Psoas muscle (tissue), 7 donors: ENCODE measurements at regions not wholly inside any gene's neighbourhood (a gene's known extent, or its start where the extent isn't known, plus 50 kb on each side); places are given as distances from the start of the nearest gene placed in this dataset.
"Not testable (repeated sequence)": the region's sequence is repeated elsewhere in the genome, so short reads cannot be mapped to it uniquely, and the experiment has no call there.

Experiments
- ATAC-seq, 4 donors: fragments of 200-7000 bp; cut with Tn5 transposase; one replicate each; pipeline ENCODE4 v1.9.1; 2020; ENCODE audit warnings: moderate library complexity in 3 of 4, mild to moderate bottlenecking in 2 of 4
- DNase-seq, 2 donors: peaks; one replicate each; pipeline ENCODE4 v3.0.0-alpha.2; 2020
- H3K27ac ChIP-seq: fragments of 200-600 bp; one replicate; pipeline ENCODE4 v1.8.0; 2022
- H3K27me3 ChIP-seq, 3 donors: fragments of 200-600 bp in 1 of 3; one replicate each; pipeline versions ENCODE4 v1.6.1 to v1.8.0; 2013 to 2022; ENCODE audit warnings: low read length in 2 of 3, mild to moderate bottlenecking in 2 of 3, moderate library complexity in 1 of 3; ENCODE audit not compliant: insufficient read depth in 3 of 3
- H3K36me3 ChIP-seq, 2 donors: fragments of 200-600 bp in 1 of 2; one replicate each; pipeline versions ENCODE4 v1.6.1 to v1.8.0; 2013 to 2022; ENCODE audit warnings: low read depth in 1 of 2, mild to moderate bottlenecking in 1 of 2, moderate library complexity in 1 of 2; ENCODE audit not compliant: insufficient read depth in 1 of 2
- H3K4me1 ChIP-seq: fragments of 200-600 bp; one replicate; pipeline ENCODE4 v1.8.0; 2022
- H3K4me3 ChIP-seq: fragments of 200-600 bp; one replicate; pipeline ENCODE4 v1.8.0; 2022; ENCODE audit warnings: mild to moderate bottlenecking
- H3K9me3 ChIP-seq: fragments of 200-600 bp; one replicate; pipeline ENCODE4 v1.8.0; 2022
- WGBS, 3 donors: extraction: QIAGEN DNeasy Blood & Tissue Kit; methylation state at CpG; one replicate each; pipeline versions ENCODE4 v1.1.6 to v1.1.7; 2013; 5-methylcytosine and 5-hydroxymethylcytosine counted together
- intact Hi-C, 2 donors: fragments of 100-400 bp; cut with DNase I; formaldehyde crosslinking; loops; one replicate each; pipeline versions ENCODE4 v1.11.0 to v1.14.2; 2022
- donor health status: healthy with polysubstance abuse.
- donor health status: DM: no; HTN: no; CAD: no; lungs with moderate emphysema.
- donor health status: Bipolar disorder and iron deficiency.
- donor health status: healthy.
- donor health status: DM: yes; HTN: yes; CAD: no.
- donor health status: DM: no; HTN: no; CAD: no.
- donor health status: DM: yes; HTN: yes; CAD: no.

- not testable (repeated sequence) for ATAC-seq
These were observed 138.3 kb downstream of the SYT15 start for GRCh38 chr10:46717264-46717663.

GRCh38 chr10:46718014-46718413 is 139.1 kb downstream of the SYT15 start:
- DNase-seq, ATAC-seq, H3K4me3 ChIP-seq, H3K9me3 ChIP-seq, H3K27ac ChIP-seq, H3K4me1 ChIP-seq, H3K36me3 ChIP-seq, H3K27me3 ChIP-seq, intact Hi-C loops: not testable (repeated sequence)
- WGBS, 3 donors: 82 to 91% (median 87%) methylated on average over 3 of the region's 3 CpGs

More at GRCh38 chr10:46717264-46717663, 138.3 kb downstream of the SYT15 start:
- H3K4me1 ChIP-seq, intact Hi-C loops, DNase-seq, H3K36me3 ChIP-seq, H3K4me3 ChIP-seq, H3K27ac ChIP-seq, H3K27me3 ChIP-seq, H3K9me3 ChIP-seq: not testable (repeated sequence)

- H3K4me1 ChIP-seq, intact Hi-C loops, H3K27ac ChIP-seq, H3K36me3 ChIP-seq, H3K27me3 ChIP-seq, DNase-seq, H3K4me3 ChIP-seq, H3K9me3 ChIP-seq, ATAC-seq: not testable (repeated sequence)
- WGBS, 3 donors: no CpG with 5 or more reads among the region's 1 CpG
These were observed 141.5 kb downstream of the SYT15 start for GRCh38 chr10:46720386-46720785.

- H3K27ac ChIP-seq, H3K9me3 ChIP-seq, H3K4me1 ChIP-seq, H3K36me3 ChIP-seq, H3K27me3 ChIP-seq, DNase-seq, ATAC-seq, intact Hi-C loops, H3K4me3 ChIP-seq: not testable (repeated sequence)
- 80 to 85% (median 81%) methylated on average over 4 of the region's 4 CpGs for WGBS, 3 donors
These were observed 142.0 kb downstream of the SYT15 start for GRCh38 chr10:46720811-46721518.

- H3K27ac ChIP-seq, H3K9me3 ChIP-seq, intact Hi-C loops, ATAC-seq, H3K36me3 ChIP-seq, H3K27me3 ChIP-seq, H3K4me1 ChIP-seq, DNase-seq, H3K4me3 ChIP-seq: not testable (repeated sequence)
- 76 to 78% (median 76%) methylated on average over 3 of the region's 3 CpGs for WGBS, 3 donors
These were observed 145.3 kb downstream of the SYT15 start for GRCh38 chr10:46724258-46724657.

- intact Hi-C loops, H3K36me3 ChIP-seq, H3K9me3 ChIP-seq, H3K27ac ChIP-seq, H3K4me1 ChIP-seq, DNase-seq, H3K4me3 ChIP-seq, H3K27me3 ChIP-seq, ATAC-seq: not testable (repeated sequence)
These were observed 149.4 kb downstream of the SYT15 start for GRCh38 chr10:46728359-46728758.

- intact Hi-C loops, H3K4me3 ChIP-seq, H3K9me3 ChIP-seq, ATAC-seq, H3K27ac ChIP-seq, H3K4me1 ChIP-seq, H3K36me3 ChIP-seq, DNase-seq, H3K27me3 ChIP-seq: not testable (repeated sequence)
- WGBS, 3 donors: no CpG with 5 or more reads among the region's 3 CpGs
These were observed 151.8 kb downstream of the SYT15 start for GRCh38 chr10:46730729-46731128.

GRCh38 chr10:46733635-46734261 is 154.8 kb downstream of the SYT15 start:
- H3K9me3 ChIP-seq, intact Hi-C loops, H3K27me3 ChIP-seq, H3K4me1 ChIP-seq, ATAC-seq, H3K4me3 ChIP-seq, H3K36me3 ChIP-seq, H3K27ac ChIP-seq, DNase-seq: not testable (repeated sequence)
- no CpG with 5 or more reads among the region's 1 CpG for WGBS, 3 donors

GRCh38 chr10:46734262-46734642 is 155.3 kb downstream of the SYT15 start:
- H3K4me3 ChIP-seq, H3K27ac ChIP-seq, H3K9me3 ChIP-seq, H3K27me3 ChIP-seq, intact Hi-C loops, H3K36me3 ChIP-seq, DNase-seq, ATAC-seq, H3K4me1 ChIP-seq: not testable (repeated sequence)

GRCh38 chr10:46739919-46740318 is 161.0 kb downstream of the SYT15 start:
- H3K4me1 ChIP-seq, H3K9me3 ChIP-seq, ATAC-seq, H3K4me3 ChIP-seq, DNase-seq, H3K27me3 ChIP-seq, H3K27ac ChIP-seq, intact Hi-C loops, H3K36me3 ChIP-seq: not testable (repeated sequence)
- 44 to 62% (median 55%) methylated on average over 10 to 13 of the region's 16 CpGs for WGBS, 3 donors

- H3K36me3 ChIP-seq, H3K27me3 ChIP-seq, H3K9me3 ChIP-seq, H3K4me3 ChIP-seq, ATAC-seq, H3K27ac ChIP-seq, H3K4me1 ChIP-seq, DNase-seq, intact Hi-C loops: not testable (repeated sequence)
- WGBS, 3 donors: 53 to 80% (median 80%) methylated on average over 3 to 12 of the region's 17 CpGs
These were observed 161.4 kb downstream of the SYT15 start for GRCh38 chr10:46740368-46740767.

GRCh38 chr10:46749003-46749402 is 162.2 kb upstream of the PTPN20 start:
- DNase-seq, H3K4me1 ChIP-seq, H3K27ac ChIP-seq, H3K9me3 ChIP-seq, ATAC-seq, H3K36me3 ChIP-seq, H3K4me3 ChIP-seq, H3K27me3 ChIP-seq, intact Hi-C loops: not testable (repeated sequence)
- 84 to 94% (median 85%) methylated on average over 2 to 3 of the region's 3 CpGs for WGBS, 3 donors
